Activated CD4-positive, alpha-beta T cell treated with anti-CD3 and anti-CD28 coated beads, Interleukin-2, amount 10 ng/mL, durations not matched to agents 24 days and 14 days (primary cell): ENCODE measurements at regions not wholly inside any gene's neighbourhood (a gene's known extent, or its start where the extent isn't known, plus 50 kb on each side); places are given as distances from the start of the nearest gene placed in this dataset.

Experiments used
- DNase-seq: peaks from one replicate; pipeline ENCODE4 v3.0.0; 2022
- H3K27ac Mint-ChIP-seq: one replicate; pipeline ENCODE4 v1.8.0; 2022; ENCODE audit warnings: mild to moderate bottlenecking, mixed read lengths
- H3K27me3 Mint-ChIP-seq: one replicate; pipeline ENCODE4 v1.8.0; 2022; ENCODE audit warnings: mixed read lengths
- H3K36me3 Mint-ChIP-seq: one replicate; pipeline ENCODE4 v1.8.0; 2022; ENCODE audit warnings: low read depth, mild to moderate bottlenecking, mixed read lengths
- H3K4me1 Mint-ChIP-seq: one replicate; pipeline ENCODE4 v1.8.0; 2021; ENCODE audit warnings: mixed read lengths
- H3K4me3 Mint-ChIP-seq: one replicate; pipeline ENCODE4 v1.8.0; 2022; ENCODE audit warnings: mild to moderate bottlenecking, moderate library complexity, mixed read lengths
- H3K9me3 Mint-ChIP-seq: one replicate; pipeline ENCODE4 v1.8.0; 2021; ENCODE audit warnings: mixed read lengths
- intact Hi-C: fragments of 100-400 bp; cut with micrococcal nuclease; formaldehyde crosslinking; loops from one replicate; pipeline ENCODE4 v1.15.1; 2023

GRCh38 chr1:13901597-13901996 is 201.6 kb downstream of the PRDM2 start:
- no peak overlapping the region for H3K27ac Mint-ChIP-seq
- H3K4me3 Mint-ChIP-seq: no peak overlapping the region
- intact Hi-C loops: no loop called here
- H3K4me1 Mint-ChIP-seq: no peaks in the 10 kb centered on the region
- no peaks in the 10 kb centered on the region for H3K9me3 Mint-ChIP-seq
- no peaks in the 10 kb centered on the region for H3K27me3 Mint-ChIP-seq
- no peaks in the 10 kb centered on the region for H3K36me3 Mint-ChIP-seq
- no peak for DNase-seq

- Mint-ChIP-seq H3K4me1 (peaks cover 2% of the 10 kb centered on the region), H3K27me3 (no peaks in the 10 kb centered on the region), H3K36me3 (no peaks in the 10 kb centered on the region), H3K27ac (no peak overlapping the region), H3K4me3 (no peak overlapping the region), H3K9me3 (no peaks in the 10 kb centered on the region)
- no peak for DNase-seq
- intact Hi-C loops: no loop called here
These were observed 208.1 kb downstream of the PRDM2 start for GRCh38 chr1:13908128-13908527.

GRCh38 chr1:13911697-13912619 is 212.0 kb downstream of the PRDM2 start:
- Mint-ChIP-seq H3K4me1 (peaks cover 2% of the 10 kb centered on the region), H3K9me3 (no peaks in the 10 kb centered on the region), H3K27me3 (no peaks in the 10 kb centered on the region), H3K27ac (no peak overlapping the region), H3K4me3 (no peak overlapping the region), H3K36me3 (no peaks in the 10 kb centered on the region)
- DNase-seq: no peak
- intact Hi-C loops: no loop called here

GRCh38 chr1:13913396-13913795 is 213.4 kb downstream of the PRDM2 start:
- intact Hi-C loops: no loop called here
- DNase-seq: no peak
- Mint-ChIP-seq H3K4me1 (peaks cover 2% of the 10 kb centered on the region), H3K9me3 (no peaks in the 10 kb centered on the region), H3K27ac (no peak overlapping the region), H3K36me3 (no peaks in the 10 kb centered on the region), H3K27me3 (peaks cover 2% of the 10 kb centered on the region), H3K4me3 (no peak overlapping the region)

GRCh38 chr1:13916530-13916929 is 216.5 kb downstream of the PRDM2 start:
- Mint-ChIP-seq H3K36me3 (no peaks in the 10 kb centered on the region), H3K4me3 (no peak overlapping the region), H3K27ac (no peak overlapping the region), H3K9me3 (no peaks in the 10 kb centered on the region), H3K4me1 (peaks cover 2% of the 10 kb centered on the region), H3K27me3 (peaks cover 8% of the 10 kb centered on the region)
- intact Hi-C loops: no loop called here
- DNase-seq: no peak

- H3K4me1 Mint-ChIP-seq: no peaks in the 10 kb centered on the region
- H3K27ac Mint-ChIP-seq: no peak overlapping the region
- no peak for DNase-seq
- no peak overlapping the region for H3K4me3 Mint-ChIP-seq
- peaks cover 8% of the 10 kb centered on the region for H3K27me3 Mint-ChIP-seq
- H3K36me3 Mint-ChIP-seq: no peaks in the 10 kb centered on the region
- H3K9me3 Mint-ChIP-seq: no peaks in the 10 kb centered on the region
- intact Hi-C loops: no loop called here
These were observed 217.6 kb downstream of the PRDM2 start for GRCh38 chr1:13917607-13918006.

- peaks cover 8% of the 10 kb centered on the region for H3K27me3 Mint-ChIP-seq
- H3K36me3 Mint-ChIP-seq: no peaks in the 10 kb centered on the region
- H3K4me3 Mint-ChIP-seq: no peak overlapping the region
- no peaks in the 10 kb centered on the region for H3K4me1 Mint-ChIP-seq
- DNase-seq: no peak
- no peaks in the 10 kb centered on the region for H3K9me3 Mint-ChIP-seq
- H3K27ac Mint-ChIP-seq: no peak overlapping the region
- intact Hi-C loops: no loop called here
These were observed 218.9 kb downstream of the PRDM2 start for GRCh38 chr1:13918862-13919261.

GRCh38 chr1:13921190-13921589 is 221.2 kb downstream of the PRDM2 start:
- intact Hi-C loops: no loop called here
- no peak for DNase-seq
- Mint-ChIP-seq H3K9me3 (no peaks in the 10 kb centered on the region), H3K4me3 (no peak overlapping the region), H3K4me1 (no peaks in the 10 kb centered on the region), H3K27me3 (peaks cover 8% of the 10 kb centered on the region), H3K36me3 (no peaks in the 10 kb centered on the region), H3K27ac (no peak overlapping the region)

GRCh38 chr1:13922466-13923110 is 222.6 kb downstream of the PRDM2 start:
- Mint-ChIP-seq H3K27ac (no peak overlapping the region), H3K4me1 (no peaks in the 10 kb centered on the region), H3K36me3 (no peaks in the 10 kb centered on the region), H3K4me3 (no peak overlapping the region), H3K9me3 (no peaks in the 10 kb centered on the region), H3K27me3 (peaks cover 12% of the 10 kb centered on the region)
- intact Hi-C loops: no loop called here
- DNase-seq: no peak

- Mint-ChIP-seq H3K4me3 (no peak overlapping the region), H3K27ac (no peak overlapping the region), H3K9me3 (no peaks in the 10 kb centered on the region), H3K36me3 (no peaks in the 10 kb centered on the region), H3K4me1 (no peaks in the 10 kb centered on the region), H3K27me3 (peaks cover 10% of the 10 kb centered on the region)
- DNase-seq: no peak
- intact Hi-C loops: no loop called here
These were observed 226.6 kb downstream of the PRDM2 start for GRCh38 chr1:13926556-13926955.

- DNase-seq: no peak
- Mint-ChIP-seq H3K4me3 (no peak overlapping the region), H3K27me3 (peaks cover 10% of the 10 kb centered on the region), H3K9me3 (no peaks in the 10 kb centered on the region), H3K27ac (no peak overlapping the region), H3K36me3 (no peaks in the 10 kb centered on the region), H3K4me1 (no peaks in the 10 kb centered on the region)
- intact Hi-C loops: no loop called here
These were observed 227.7 kb downstream of the PRDM2 start for GRCh38 chr1:13927736-13928135.

- Mint-ChIP-seq H3K9me3 (no peaks in the 10 kb centered on the region), H3K4me3 (no peak overlapping the region), H3K4me1 (no peaks in the 10 kb centered on the region), H3K36me3 (no peaks in the 10 kb centered on the region), H3K27ac (no peak overlapping the region), H3K27me3 (peaks cover 10% of the 10 kb centered on the region)
- intact Hi-C loops: no loop called here
- no peak for DNase-seq
These were observed 229.3 kb downstream of the PRDM2 start for GRCh38 chr1:13929313-13929712.

GRCh38 chr1:13930151-13930550 is 230.2 kb downstream of the PRDM2 start:
- Mint-ChIP-seq H3K27ac (no peak overlapping the region), H3K9me3 (no peaks in the 10 kb centered on the region), H3K4me3 (no peak overlapping the region), H3K36me3 (no peaks in the 10 kb centered on the region), H3K4me1 (no peaks in the 10 kb centered on the region), H3K27me3 (peaks cover 10% of the 10 kb centered on the region)
- DNase-seq: peak; percentile 67
- intact Hi-C loops: no loop called here

GRCh38 chr1:13931226-13931625 is 231.2 kb downstream of the PRDM2 start:
- H3K36me3 Mint-ChIP-seq: no peaks in the 10 kb centered on the region
- H3K4me1 Mint-ChIP-seq: no peaks in the 10 kb centered on the region
- no peak overlapping the region for H3K4me3 Mint-ChIP-seq
- peaks cover 10% of the 10 kb centered on the region for H3K27me3 Mint-ChIP-seq
- H3K9me3 Mint-ChIP-seq: no peaks in the 10 kb centered on the region
- no peak for DNase-seq
- H3K27ac Mint-ChIP-seq: no peak overlapping the region
- intact Hi-C loops: no loop called here
